Peyer's patch (tissue), 4 donors: ENCODE measurements at regions not wholly inside any gene's neighbourhood (a gene's known extent, or its start where the extent isn't known, plus 50 kb on each side); places are given as distances from the start of the nearest gene placed in this dataset.

ENCODE experiments used
- CTCF ChIP-seq, 6 experiments: fragments of 450-650 bp in 4 of 6; fragments of 200-600 bp in 2 of 6; sonication (generic) in 1 of 6; IDR thresholded peaks; one replicate each; pipeline ENCODE4 v1.5.1; 2017 to 2019; ENCODE audit warnings: antibody characterized with exemption in 6 of 6, mild to moderate bottlenecking in 3 of 6, moderate library complexity in 1 of 6
- POLR2A ChIP-seq, 2 donors: fragments of 450-650 bp; IDR thresholded peaks; one replicate each; pipeline ENCODE4 v1.5.1; 2017; ENCODE audit warnings: antibody characterized with exemption in 2 of 2, mild to moderate bottlenecking in 2 of 2, moderate library complexity in 2 of 2

GRCh38 chr2:136665736-136666135 is 99.6 kb upstream of the THSD7B start:
- TF ChIP-seq CTCF (IDR thresholded peaks at IDR 0.05) (no peak), POLR2A (IDR thresholded peaks at IDR 0.05) (no peak)
